K562 (cell line): ENCODE measurements at regions not wholly inside any gene's neighbourhood (a gene's known extent, or its start where the extent isn't known, plus 50 kb on each side); places are given as distances from the start of the nearest gene placed in this dataset.

Source experiments
- ATAC-seq: fragments of 200-7000 bp; cut with Tn5 transposase; 3 replicates; pipeline ENCODE4 v1.9.1; 2020; ENCODE audit warnings: moderate library complexity
- BruUV-seq: library from RNA; stranded (reverse); fragments of 400-500 nt; replicated peaks from 2 replicates; lab custom pipeline; 2021; lab: Mats Ljungman, UMichigan
- CTCF ChIA-PET: fragments of 300-600 bp; formaldehyde crosslinking; extraction: SDS; loops from one replicate; lab custom pipeline; 2021; ENCODE audit warnings: low intra/inter-chr PET ratio; lab: Yijun Ruan, JAX
- POLR2A ChIA-PET: fragments of 300-600, 350-650 bp; sonication (Branson Sonifier 250); formaldehyde crosslinking; extraction: SDS; loops from one replicate; lab custom pipeline; 2021; ENCODE audit warnings: antibody characterized with exemption, inconsistent platforms; lab: Yijun Ruan, JAX
- DNase-seq, 4 experiments: peaks; one replicate each; pipeline versions ENCODE4 v3.0.0 to v3.0.0-alpha.2; 2011 to 2018; ENCODE audit warnings: low spot score in 3 of 4, mixed read lengths in 3 of 4; ENCODE audit errors: extremely low read depth in 1 of 4
- FAIRE-seq: peaks from 2 replicates; lab custom pipeline; 2011; peaks lifted over from hg19 to GRCh38; lab: Jason Lieb, UNC
- H2AFZ ChIP-seq: 2 replicates; pipeline ENCODE4 v1.6.0; 2011; ENCODE audit warnings: low read depth, low read length, control low read depth, inconsistent platforms
- H3K27ac ChIP-seq: fragments of 200-600 bp; 3 replicates; pipeline ENCODE4 v1.8.0; 2011; ENCODE audit warnings: low read depth, mild to moderate bottlenecking, control low read depth, inconsistent platforms, low read length, moderate library complexity, mixed read lengths; ENCODE audit errors: extremely low read depth
- H3K27me3 ChIP-seq, 2 experiments: fragments of 300-600 bp in 1 of 2; 2 replicates in 1 of 2; 3 replicates in 1 of 2; pipeline versions ENCODE4 v1.6.0 to v1.8.0; 2011; ENCODE audit warnings: inconsistent platforms in 2 of 2, low read length in 2 of 2, mild to moderate bottlenecking in 1 of 2, mixed read lengths in 1 of 2, moderate library complexity in 1 of 2; ENCODE audit not compliant: control insufficient read depth in 2 of 2, insufficient read depth in 2 of 2
- H3K36me3 ChIP-seq: fragments of 300-600 bp; 3 replicates; pipeline ENCODE4 v1.8.0; 2011; ENCODE audit warnings: mild to moderate bottlenecking, low read length, inconsistent platforms; ENCODE audit not compliant: control insufficient read depth, insufficient read depth
- H3K4me1 ChIP-seq, 2 experiments: fragments of 200-600 bp in 1 of 2; replicated peaks in 1 of 2; 2 replicates in 1 of 2; 3 replicates in 1 of 2; pipeline versions ENCODE4 v1.5.1 to v1.8.0; 2011; ENCODE audit warnings: inconsistent platforms in 2 of 2, low read length in 2 of 2, mild to moderate bottlenecking in 1 of 2, mixed read lengths in 1 of 2, moderate library complexity in 1 of 2; ENCODE audit not compliant: control insufficient read depth in 2 of 2, insufficient read depth in 2 of 2
- H3K4me2 ChIP-seq: 2 replicates; pipeline ENCODE4 v1.6.1; 2011; ENCODE audit warnings: low read length, control low read depth, inconsistent platforms, mixed read lengths; ENCODE audit not compliant: insufficient read depth
- H3K4me3 ChIP-seq: fragments of 200-600 bp; sonication (generic), shearing (Covaris generic); 2 replicates; pipeline ENCODE4 v1.5.1; 2016; ENCODE audit warnings: control low read depth, inconsistent platforms
- H3K79me2 ChIP-seq: fragments of 200-600 bp; 3 replicates; pipeline ENCODE4 v1.8.0; 2011; ENCODE audit warnings: low read length, inconsistent platforms; ENCODE audit not compliant: control insufficient read depth, insufficient read depth
- H3K9ac ChIP-seq, 2 experiments: 2 replicates each; pipeline versions ENCODE4 v1.6.0 to v1.6.1; 2011; ENCODE audit warnings: low read depth in 2 of 2, low read length in 2 of 2, control low read depth in 1 of 2, inconsistent platforms in 1 of 2, mild to moderate bottlenecking in 1 of 2, mixed read lengths in 1 of 2; ENCODE audit not compliant: insufficient read depth in 1 of 2
- H3K9me1 ChIP-seq: one replicate; pipeline ENCODE4 v1.6.0; 2011; ENCODE audit warnings: inconsistent platforms, mild to moderate bottlenecking, low read length, moderate library complexity; ENCODE audit not compliant: control insufficient read depth, insufficient read depth
- H3K9me3 ChIP-seq: replicated peaks from 2 replicates; pipeline ENCODE4 v1.5.1; 2011; ENCODE audit warnings: low read depth, low read length, inconsistent platforms; ENCODE audit not compliant: control insufficient read depth, insufficient read depth
- H4K20me1 ChIP-seq: replicated peaks from 2 replicates; pipeline ENCODE4 v1.6.1; 2011; ENCODE audit warnings: low read length, inconsistent platforms, mixed read lengths; ENCODE audit not compliant: control insufficient read depth, insufficient read depth
- ATF7 ChIP-seq: fragments of 450-650 bp; IDR thresholded peaks from 2 replicates; pipeline ENCODE4 v1.7.1; 2014; ENCODE audit warnings: mild to moderate bottlenecking, moderate library complexity
- HDAC3 ChIP-seq: fragments of 450-650 bp; IDR thresholded peaks from 2 replicates; pipeline ENCODE4 v1.6.1; 2018; ENCODE audit warnings: borderline replicate concordance, mild to moderate bottlenecking, moderate library complexity; ENCODE audit not compliant: partially characterized antibody
- ZNF124 ChIP-seq: sonication (generic); formaldehyde crosslinking; IDR thresholded peaks from 2 replicates; pipeline ENCODE4 v1.8.1; 2022; ENCODE audit warnings: missing genetic modification reagents
- WGBS: fragments of 100-300 bp; shearing (Covaris generic); methylation state at CpG from one replicate; pipeline ENCODE4 v1.1.6; 2016; ENCODE audit warnings: low coverage, mixed read lengths; ENCODE audit not compliant: insufficient coverage; ENCODE audit errors: missing lambda C conversion rate; 5-methylcytosine and 5-hydroxymethylcytosine counted together
- in situ Hi-C: fragments of 300-500 bp; cut with MboI; formaldehyde crosslinking; loops from 4 replicates; pipeline ENCODE4 v1.15.0; 2018; ENCODE audit warnings: inconsistent platforms, mixed read lengths
- intact Hi-C: fragments of 100-400 bp; cut with micrococcal nuclease; formaldehyde crosslinking; loops from 2 replicates; pipeline ENCODE4 v1.14.2; 2022
- TF ChIP-seq, protein P1 (sequence below), 2 experiments: IDR thresholded peaks; 2 replicates each; pipeline ENCODE4 v1.6.1; 2011; ENCODE audit warnings: borderline replicate concordance in 1 of 2, control low read depth in 1 of 2, low read depth in 1 of 2, low read length in 1 of 2, mild to moderate bottlenecking in 1 of 2, mixed read lengths in 1 of 2, moderate library complexity in 1 of 2; ENCODE audit not compliant: insufficient read depth in 1 of 2, insufficient read length in 1 of 2, poor library complexity in 1 of 2, severe bottlenecking in 1 of 2; ENCODE audit errors: extremely low read depth in 1 of 2
- TF ChIP-seq, protein P2 (sequence below): fragments of 450-650 bp; formaldehyde crosslinking; IDR thresholded peaks from 2 replicates; pipeline ENCODE4 v1.4.0; 2020; ENCODE audit warnings: mild to moderate bottlenecking, mixed read lengths
- TF ChIP-seq, protein P3 (sequence below): fragments of 450-650 bp; conservative IDR thresholded peaks from 2 replicates; pipeline ENCODE4 v1.6.1; 2016; ENCODE audit warnings: missing genetic modification characterization, low read depth, mild to moderate bottlenecking, missing compliant biosample characterization, moderate library complexity
- TF ChIP-seq, protein P4 (sequence below): fragments of 250-450 bp; sonication (Bioruptor Pico); IDR thresholded peaks from 2 replicates; pipeline ENCODE4 v1.5.0; 2020; ENCODE audit warnings: mild to moderate bottlenecking
- TF ChIP-seq, protein P5 (sequence below): fragments of 150-350 bp; conservative IDR thresholded peaks from 2 replicates; pipeline ENCODE4 v1.6.1; 2014; ENCODE audit warnings: low read length

DNA sequence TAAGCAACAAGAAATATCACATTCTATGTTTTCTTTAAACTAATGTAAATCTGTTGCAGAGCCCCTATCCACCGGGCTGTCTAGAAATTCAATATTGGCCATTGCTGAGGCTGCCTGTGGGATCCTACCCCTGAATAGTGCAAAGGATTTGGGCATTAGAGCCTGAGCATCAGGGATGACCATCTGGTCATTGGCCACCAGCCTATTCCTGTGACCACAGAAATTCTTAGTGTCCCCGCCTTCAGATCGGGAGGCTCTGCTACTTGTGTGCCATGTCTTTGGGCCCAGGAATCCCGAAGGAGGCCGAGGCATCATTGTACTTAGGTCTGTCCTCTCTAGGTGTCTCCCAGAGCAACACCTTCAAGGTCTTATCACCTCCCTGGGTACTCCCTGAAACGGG is 73.8 kb downstream of the HRH4 start:
- H3K79me2 ChIP-seq, result no peaks in the 10 kb centered on the region
- TF ChIP-seq, protein P1, sequence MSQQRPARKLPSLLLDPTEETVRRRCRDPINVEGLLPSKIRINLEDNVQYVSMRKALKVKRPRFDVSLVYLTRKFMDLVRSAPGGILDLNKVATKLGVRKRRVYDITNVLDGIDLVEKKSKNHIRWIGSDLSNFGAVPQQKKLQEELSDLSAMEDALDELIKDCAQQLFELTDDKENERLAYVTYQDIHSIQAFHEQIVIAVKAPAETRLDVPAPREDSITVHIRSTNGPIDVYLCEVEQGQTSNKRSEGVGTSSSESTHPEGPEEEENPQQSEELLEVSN (IDR thresholded peaks at IDR 0.05; ENCODE audit: borderline replicate concordance in 1 of 2, extremely low read depth in 1 of 2, insufficient read depth in 1 of 2, insufficient read length in 1 of 2, low read depth in 1 of 2, low read length in 1 of 2, poor library complexity in 1 of 2, severe bottlenecking in 1 of 2), result no peak
- TF ChIP-seq, protein P2, sequence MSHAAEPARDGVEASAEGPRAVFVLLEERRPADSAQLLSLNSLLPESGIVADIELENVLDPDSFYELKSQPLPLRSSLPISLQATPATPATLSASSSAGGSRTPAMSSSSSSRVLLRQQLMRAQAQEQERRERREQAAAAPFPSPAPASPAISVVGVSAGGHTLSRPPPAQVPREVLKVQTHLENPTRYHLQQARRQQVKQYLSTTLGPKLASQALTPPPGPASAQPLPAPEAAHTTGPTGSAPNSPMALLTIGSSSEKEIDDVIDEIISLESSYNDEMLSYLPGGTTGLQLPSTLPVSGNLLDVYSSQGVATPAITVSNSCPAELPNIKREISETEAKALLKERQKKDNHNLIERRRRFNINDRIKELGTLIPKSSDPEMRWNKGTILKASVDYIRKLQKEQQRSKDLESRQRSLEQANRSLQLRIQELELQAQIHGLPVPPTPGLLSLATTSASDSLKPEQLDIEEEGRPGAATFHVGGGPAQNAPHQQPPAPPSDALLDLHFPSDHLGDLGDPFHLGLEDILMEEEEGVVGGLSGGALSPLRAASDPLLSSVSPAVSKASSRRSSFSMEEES, result no peak
- TF ChIP-seq ATF7 (no peak), ZNF124 (no peak), HDAC3 (no peak)
- TF ChIP-seq, protein P3, sequence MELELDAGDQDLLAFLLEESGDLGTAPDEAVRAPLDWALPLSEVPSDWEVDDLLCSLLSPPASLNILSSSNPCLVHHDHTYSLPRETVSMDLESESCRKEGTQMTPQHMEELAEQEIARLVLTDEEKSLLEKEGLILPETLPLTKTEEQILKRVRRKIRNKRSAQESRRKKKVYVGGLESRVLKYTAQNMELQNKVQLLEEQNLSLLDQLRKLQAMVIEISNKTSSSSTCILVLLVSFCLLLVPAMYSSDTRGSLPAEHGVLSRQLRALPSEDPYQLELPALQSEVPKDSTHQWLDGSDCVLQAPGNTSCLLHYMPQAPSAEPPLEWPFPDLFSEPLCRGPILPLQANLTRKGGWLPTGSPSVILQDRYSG, result no peak
- TF ChIP-seq, protein P4, sequence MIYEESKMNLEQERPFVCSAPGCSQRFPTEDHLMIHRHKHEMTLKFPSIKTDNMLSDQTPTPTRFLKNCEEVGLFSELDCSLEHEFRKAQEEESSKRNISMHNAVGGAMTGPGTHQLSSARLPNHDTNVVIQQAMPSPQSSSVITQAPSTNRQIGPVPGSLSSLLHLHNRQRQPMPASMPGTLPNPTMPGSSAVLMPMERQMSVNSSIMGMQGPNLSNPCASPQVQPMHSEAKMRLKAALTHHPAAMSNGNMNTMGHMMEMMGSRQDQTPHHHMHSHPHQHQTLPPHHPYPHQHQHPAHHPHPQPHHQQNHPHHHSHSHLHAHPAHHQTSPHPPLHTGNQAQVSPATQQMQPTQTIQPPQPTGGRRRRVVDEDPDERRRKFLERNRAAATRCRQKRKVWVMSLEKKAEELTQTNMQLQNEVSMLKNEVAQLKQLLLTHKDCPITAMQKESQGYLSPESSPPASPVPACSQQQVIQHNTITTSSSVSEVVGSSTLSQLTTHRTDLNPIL, result no peak
- TF ChIP-seq, protein P5, sequence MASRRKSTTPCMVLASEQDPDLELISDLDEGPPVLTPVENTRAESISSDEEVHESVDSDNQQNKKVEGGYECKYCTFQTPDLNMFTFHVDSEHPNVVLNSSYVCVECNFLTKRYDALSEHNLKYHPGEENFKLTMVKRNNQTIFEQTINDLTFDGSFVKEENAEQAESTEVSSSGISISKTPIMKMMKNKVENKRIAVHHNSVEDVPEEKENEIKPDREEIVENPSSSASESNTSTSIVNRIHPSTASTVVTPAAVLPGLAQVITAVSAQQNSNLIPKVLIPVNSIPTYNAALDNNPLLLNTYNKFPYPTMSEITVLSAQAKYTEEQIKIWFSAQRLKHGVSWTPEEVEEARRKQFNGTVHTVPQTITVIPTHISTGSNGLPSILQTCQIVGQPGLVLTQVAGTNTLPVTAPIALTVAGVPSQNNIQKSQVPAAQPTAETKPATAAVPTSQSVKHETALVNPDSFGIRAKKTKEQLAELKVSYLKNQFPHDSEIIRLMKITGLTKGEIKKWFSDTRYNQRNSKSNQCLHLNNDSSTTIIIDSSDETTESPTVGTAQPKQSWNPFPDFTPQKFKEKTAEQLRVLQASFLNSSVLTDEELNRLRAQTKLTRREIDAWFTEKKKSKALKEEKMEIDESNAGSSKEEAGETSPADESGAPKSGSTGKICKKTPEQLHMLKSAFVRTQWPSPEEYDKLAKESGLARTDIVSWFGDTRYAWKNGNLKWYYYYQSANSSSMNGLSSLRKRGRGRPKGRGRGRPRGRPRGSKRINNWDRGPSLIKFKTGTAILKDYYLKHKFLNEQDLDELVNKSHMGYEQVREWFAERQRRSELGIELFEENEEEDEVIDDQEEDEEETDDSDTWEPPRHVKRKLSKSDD, result no peak
- TF ChIP-seq, all 486 proteins: peak for 0
- DNase-seq (no peak), ATAC-seq (no peak), FAIRE-seq (no peak)
- H2AFZ ChIP-seq, result no peak overlapping the region
- in situ Hi-C loops, result no loop called here
- no peak overlapping the region for H3K4me2 ChIP-seq
- H3K4me1 ChIP-seq, result no peaks in the 10 kb centered on the region
- H3K27me3 ChIP-seq, result no peaks in the 10 kb centered on the region; a peak in 1 of 5 replicates
- intact Hi-C loops, result no loop called here
- H3K9me1 ChIP-seq, result no peaks in the 10 kb centered on the region
- H4K20me1 ChIP-seq, result no peaks in the 10 kb centered on the region
- H3K9me3 ChIP-seq, result no peaks in the 10 kb centered on the region
- H3K4me3 ChIP-seq, result no peak overlapping the region
- H3K36me3 ChIP-seq, result no peaks in the 10 kb centered on the region
- WGBS, result 2% methylated on average over 6 of the region's 6 CpGs
- CTCF ChIA-PET, result no interaction called here
- no TSS peak for BruUV-seq
- H3K9ac ChIP-seq, result no peak overlapping the region
- no peak overlapping the region for H3K27ac ChIP-seq
- POLR2A ChIA-PET, result no interaction called here
